ENCODE measurements at regions not wholly inside any gene's neighbourhood (a gene's known extent, or its start where the extent isn't known, plus 50 kb on each side); places are given as distances from the start of the nearest gene placed in this dataset.

DNA sequence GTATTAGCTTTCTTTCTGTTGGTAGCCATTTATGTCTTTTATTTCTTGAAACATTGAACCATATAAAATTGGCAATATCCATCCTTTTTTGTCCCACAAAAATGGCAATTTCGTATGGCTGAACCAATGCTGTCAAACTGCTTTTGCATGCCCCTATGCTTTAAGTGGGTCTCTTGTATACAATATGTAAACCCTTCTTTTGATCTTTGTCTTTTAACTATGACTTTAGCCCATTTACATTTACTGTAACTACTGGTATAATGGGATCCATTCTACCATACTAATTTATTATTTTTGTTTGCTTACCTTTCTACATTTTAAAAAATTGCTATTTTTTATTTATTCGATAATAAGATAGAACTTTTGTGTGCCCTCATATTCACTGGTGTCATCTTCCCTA lies 93.4 kb downstream of the TENT4A start:
- Histone ChIP-seq H3K36me3 (replicated peaks; ENCODE audit: insufficient read depth, low read depth) (no peaks in the 10 kb centered on the region), H3K9me3 (ENCODE audit: low read depth) (no peaks in the 10 kb centered on the region), H3K79me2 (no peaks in the 10 kb centered on the region), H2AFZ (no peak overlapping the region), H3K27ac (no peak overlapping the region), H3K4me2 (no peak overlapping the region), H4K20me1 (ENCODE audit: insufficient read depth, poor library complexity, severe bottlenecking) (no peaks in the 10 kb centered on the region), H3K4me3 (no peak overlapping the region), H3K9me2 (replicated peaks; ENCODE audit: insufficient read depth) (no peaks in the 10 kb centered on the region), H3K4me1 (ENCODE audit: insufficient read depth) (no peaks in the 10 kb centered on the region), H3K27me3 (no peaks in the 10 kb centered on the region)
- DNase-seq (ENCODE audit: low spot score), result no peak
- WGBS (ENCODE audit: low lambda C conversion rate, missing lambda C conversion rate), result 75% methylated on average over 2 of the region's 2 CpGs
- TF ChIP-seq, protein P1, sequence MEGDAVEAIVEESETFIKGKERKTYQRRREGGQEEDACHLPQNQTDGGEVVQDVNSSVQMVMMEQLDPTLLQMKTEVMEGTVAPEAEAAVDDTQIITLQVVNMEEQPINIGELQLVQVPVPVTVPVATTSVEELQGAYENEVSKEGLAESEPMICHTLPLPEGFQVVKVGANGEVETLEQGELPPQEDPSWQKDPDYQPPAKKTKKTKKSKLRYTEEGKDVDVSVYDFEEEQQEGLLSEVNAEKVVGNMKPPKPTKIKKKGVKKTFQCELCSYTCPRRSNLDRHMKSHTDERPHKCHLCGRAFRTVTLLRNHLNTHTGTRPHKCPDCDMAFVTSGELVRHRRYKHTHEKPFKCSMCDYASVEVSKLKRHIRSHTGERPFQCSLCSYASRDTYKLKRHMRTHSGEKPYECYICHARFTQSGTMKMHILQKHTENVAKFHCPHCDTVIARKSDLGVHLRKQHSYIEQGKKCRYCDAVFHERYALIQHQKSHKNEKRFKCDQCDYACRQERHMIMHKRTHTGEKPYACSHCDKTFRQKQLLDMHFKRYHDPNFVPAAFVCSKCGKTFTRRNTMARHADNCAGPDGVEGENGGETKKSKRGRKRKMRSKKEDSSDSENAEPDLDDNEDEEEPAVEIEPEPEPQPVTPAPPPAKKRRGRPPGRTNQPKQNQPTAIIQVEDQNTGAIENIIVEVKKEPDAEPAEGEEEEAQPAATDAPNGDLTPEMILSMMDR (IDR thresholded peaks at IDR 0.05; ENCODE audit: poor library complexity), result no peak
- TF ChIP-seq EZH2 (IDR thresholded peaks at IDR 0.05; ENCODE audit: borderline replicate concordance) (no peak), EZH2phosphoT487 (IDR thresholded peaks at IDR 0.05; ENCODE audit: low read depth, severe bottlenecking, unreplicated experiment) (no peak)

GRCh38 chr5:6808462-6808861 lies 95.2 kb downstream of the TENT4A start:
- TF ChIP-seq, protein P1 (IDR thresholded peaks at IDR 0.05; ENCODE audit: poor library complexity), result no peak
- TF ChIP-seq EZH2phosphoT487 (IDR thresholded peaks at IDR 0.05; ENCODE audit: low read depth, severe bottlenecking, unreplicated experiment) (no peak), EZH2 (IDR thresholded peaks at IDR 0.05; ENCODE audit: borderline replicate concordance) (no peak)
- Histone ChIP-seq H4K20me1 (ENCODE audit: insufficient read depth, poor library complexity, severe bottlenecking) (no peaks in the 10 kb centered on the region), H2AFZ (no peak overlapping the region), H3K4me3 (no peak overlapping the region), H3K27me3 (no peaks in the 10 kb centered on the region), H3K9me3 (ENCODE audit: low read depth) (no peaks in the 10 kb centered on the region), H3K4me2 (no peak overlapping the region), H3K27ac (no peak overlapping the region), H3K4me1 (ENCODE audit: insufficient read depth) (no peaks in the 10 kb centered on the region), H3K79me2 (no peaks in the 10 kb centered on the region), H3K36me3 (replicated peaks; ENCODE audit: insufficient read depth, low read depth) (no peaks in the 10 kb centered on the region), H3K9me2 (replicated peaks; ENCODE audit: insufficient read depth) (no peaks in the 10 kb centered on the region)
- no peak for DNase-seq (ENCODE audit: low spot score)
- 85% methylated on average over 7 of the region's 7 CpGs for WGBS (ENCODE audit: low lambda C conversion rate, missing lambda C conversion rate)

DNA sequence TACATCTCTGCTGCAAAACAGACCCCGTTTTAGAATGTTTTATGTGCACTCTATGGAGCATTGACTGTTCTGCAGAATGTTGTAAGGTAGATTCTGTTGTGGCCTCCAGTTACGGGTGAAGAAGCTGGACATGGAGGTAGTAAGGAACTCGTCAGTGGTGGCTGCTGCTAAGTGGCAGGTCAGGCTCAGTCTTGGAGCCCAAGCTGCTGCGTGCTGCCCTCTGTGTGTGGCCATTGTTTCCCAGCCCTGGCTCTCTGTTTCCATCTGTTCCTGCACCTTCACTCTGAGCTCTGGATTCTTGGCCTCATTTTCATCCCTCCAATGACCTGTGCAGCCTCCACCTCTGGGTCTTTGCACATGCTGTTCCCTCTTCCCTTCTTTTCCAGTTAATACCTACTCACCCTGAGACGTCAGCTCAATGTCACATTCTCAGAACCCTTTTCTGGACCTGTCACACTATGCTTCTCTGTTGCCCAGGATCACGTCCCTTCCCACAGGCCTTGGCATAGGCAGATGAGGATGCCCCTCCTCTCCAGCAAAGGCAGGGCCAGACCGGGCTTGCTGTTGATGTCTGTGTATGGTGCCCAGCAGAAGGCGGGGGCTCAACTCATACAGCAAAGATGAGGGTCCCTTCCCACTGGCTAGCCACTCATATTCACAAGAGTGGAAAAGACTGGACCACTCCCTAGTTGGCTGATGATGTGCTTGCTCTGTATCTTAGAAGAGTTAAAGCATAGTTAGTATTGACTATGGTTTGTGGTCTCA lies 97.6 kb downstream of the TENT4A start:
- Histone ChIP-seq H3K4me2 (no peak overlapping the region), H3K79me2 (no peaks in the 10 kb centered on the region), H3K9me3 (ENCODE audit: low read depth) (no peaks in the 10 kb centered on the region), H2AFZ (no peak overlapping the region), H3K4me1 (ENCODE audit: insufficient read depth) (no peaks in the 10 kb centered on the region), H3K4me3 (no peak overlapping the region), H3K27me3 (no peaks in the 10 kb centered on the region), H3K36me3 (replicated peaks; ENCODE audit: insufficient read depth, low read depth) (no peaks in the 10 kb centered on the region), H3K9me2 (replicated peaks; ENCODE audit: insufficient read depth) (no peaks in the 10 kb centered on the region), H4K20me1 (ENCODE audit: insufficient read depth, poor library complexity, severe bottlenecking) (no peaks in the 10 kb centered on the region), H3K27ac (no peak overlapping the region)
- no peak for DNase-seq (ENCODE audit: low spot score)
- no peak for TF ChIP-seq EZH2 (IDR thresholded peaks at IDR 0.05; ENCODE audit: borderline replicate concordance)
- WGBS (ENCODE audit: low lambda C conversion rate, missing lambda C conversion rate), result 82% methylated on average over 8 of the region's 8 CpGs

GRCh38 chr5:6812091-6812490 lies 98.9 kb downstream of the TENT4A start:
- WGBS (ENCODE audit: low lambda C conversion rate, missing lambda C conversion rate), result 78% methylated on average over 4 of the region's 4 CpGs

More at GRCh38 chr5:6812091-6812490, 98.9 kb downstream of the TENT4A start:
- no peaks in the 10 kb centered on the region for H3K27me3 ChIP-seq
- no peak overlapping the region for H3K4me2 ChIP-seq
- H3K79me2 ChIP-seq, result no peaks in the 10 kb centered on the region
- no peaks in the 10 kb centered on the region for H4K20me1 ChIP-seq (ENCODE audit: insufficient read depth, poor library complexity, severe bottlenecking)
- no peak for DNase-seq (ENCODE audit: low spot score)
- TF ChIP-seq EZH2 (IDR thresholded peaks at IDR 0.05; ENCODE audit: borderline replicate concordance) (no peak), EZH2phosphoT487 (IDR thresholded peaks at IDR 0.05; ENCODE audit: low read depth, severe bottlenecking, unreplicated experiment) (no peak)
- TF ChIP-seq, protein P1 (IDR thresholded peaks at IDR 0.05; ENCODE audit: poor library complexity), result no peak
- no peak overlapping the region for H2AFZ ChIP-seq
- no peaks in the 10 kb centered on the region for H3K36me3 ChIP-seq (replicated peaks; ENCODE audit: insufficient read depth, low read depth)
- H3K27ac ChIP-seq, result no peak overlapping the region
- no peak overlapping the region for H3K4me3 ChIP-seq
- H3K9me2 ChIP-seq (replicated peaks; ENCODE audit: insufficient read depth), result no peaks in the 10 kb centered on the region
- no peaks in the 10 kb centered on the region for H3K4me1 ChIP-seq (ENCODE audit: insufficient read depth)
- no peaks in the 10 kb centered on the region for H3K9me3 ChIP-seq (ENCODE audit: low read depth)
